ENCODE measurements at regions not wholly inside any gene's neighbourhood (a gene's known extent, or its start where the extent isn't known, plus 50 kb on each side); places are given as distances from the start of the nearest gene placed in this dataset.

DNA sequence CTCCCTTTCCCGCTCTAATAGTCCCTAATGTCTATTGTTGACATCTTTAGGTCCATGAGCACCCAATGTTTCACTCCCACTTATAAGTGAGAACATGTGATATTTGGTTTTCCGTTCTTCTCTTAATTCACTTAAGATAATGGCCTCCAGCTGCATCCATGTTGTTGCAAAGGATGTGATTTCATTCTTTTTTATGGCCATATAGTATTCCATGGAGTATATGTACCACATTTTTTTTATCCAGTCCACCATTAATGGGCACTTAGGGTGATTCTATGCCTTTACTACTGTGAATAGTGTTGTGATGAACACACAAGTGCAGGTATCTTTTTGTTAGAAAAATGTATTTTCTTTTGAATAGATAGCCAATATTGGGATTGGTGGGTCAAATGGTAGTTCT, 126.0 kb upstream of the RAB3GAP2 start:
- Histone ChIP-seq H3K27me3 (ENCODE audit: control insufficient read depth in 2 of 2, insufficient read depth in 1 of 2, low read length in 1 of 2) (no peaks in the 10 kb centered on the region), H3K27ac (ENCODE audit: low read depth in 1 of 2, low read length in 1 of 2) (no peak overlapping the region), H3K9me3 (ENCODE audit: control insufficient read depth in 2 of 2, insufficient read depth in 1 of 2, low read length in 1 of 2) (no peaks in the 10 kb centered on the region), H3K36me3 (ENCODE audit: control insufficient read depth in 2 of 2, insufficient read depth in 2 of 2, low read length in 1 of 2) (no peaks in the 10 kb centered on the region), H3K4me1 (ENCODE audit: control insufficient read depth in 2 of 2, insufficient read depth in 2 of 2, low read length in 2 of 2) (no peaks in the 10 kb centered on the region), H3K4me3 (ENCODE audit: low read length in 2 of 2) (no peak overlapping the region)
- 91% methylated on average over 2 of the region's 2 CpGs for WGBS
- no peak for DNase-seq (ENCODE audit: low read depth in 6 of 9, low spot score in 9 of 9)

DNA sequence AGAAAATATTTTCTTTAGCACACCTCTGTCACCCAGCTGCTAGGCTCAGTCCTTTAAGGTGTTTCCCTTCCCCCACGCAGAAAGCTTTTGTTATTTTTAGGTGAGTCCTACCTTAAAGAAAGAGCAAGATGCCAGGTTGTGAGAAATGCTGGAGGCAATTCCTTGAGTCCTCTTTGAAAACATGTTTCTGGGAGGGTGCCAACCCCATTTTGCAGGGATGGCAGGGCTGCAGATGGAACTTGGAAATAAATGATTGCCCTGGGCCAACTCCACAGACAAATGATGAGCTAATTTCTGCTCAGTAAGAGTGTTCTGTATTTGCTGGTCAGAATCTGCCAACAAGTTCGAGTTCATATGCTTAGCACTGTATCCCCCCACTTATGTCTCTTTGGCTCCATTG, 119.2 kb upstream of the RAB3GAP2 start:
- H3K9me3 ChIP-seq (ENCODE audit: control insufficient read depth in 2 of 2, insufficient read depth in 1 of 2, low read length in 1 of 2): no peaks in the 10 kb centered on the region
- no peak overlapping the region for H3K4me3 ChIP-seq (ENCODE audit: low read length in 2 of 2)
- 83% methylated on average over 2 of the region's 2 CpGs for WGBS

DNA sequence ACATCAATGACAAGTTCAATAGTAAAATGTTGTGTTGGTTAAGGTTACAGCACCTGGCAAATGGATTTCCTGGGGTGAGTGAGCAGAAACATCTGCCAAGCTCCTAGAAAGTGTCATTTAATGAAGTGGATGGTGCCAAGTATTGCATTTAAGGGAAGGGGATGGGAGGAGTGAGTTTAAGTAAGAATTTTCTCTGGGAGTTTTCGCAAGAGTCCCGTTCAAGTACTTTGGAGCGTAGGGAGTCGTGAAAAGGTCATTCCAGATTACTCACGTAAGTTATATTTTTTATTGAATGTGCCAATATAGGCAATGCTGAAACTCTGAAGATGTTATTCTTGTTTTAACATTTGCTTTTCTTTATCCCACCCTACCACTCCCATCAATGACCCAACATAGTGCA, 117.4 kb upstream of the RAB3GAP2 start:
- 96% methylated on average over 5 of the region's 5 CpGs for WGBS
- Histone ChIP-seq H3K27me3 (ENCODE audit: control insufficient read depth in 2 of 2, insufficient read depth in 1 of 2, low read length in 1 of 2) (no peaks in the 10 kb centered on the region), H3K4me3 (ENCODE audit: low read length in 2 of 2) (no peak overlapping the region), H3K27ac (ENCODE audit: low read depth in 1 of 2, low read length in 1 of 2) (no peak overlapping the region), H3K36me3 (ENCODE audit: control insufficient read depth in 2 of 2, insufficient read depth in 2 of 2, low read length in 1 of 2) (no peaks in the 10 kb centered on the region), H3K9me3 (ENCODE audit: control insufficient read depth in 2 of 2, insufficient read depth in 1 of 2, low read length in 1 of 2) (no peaks in the 10 kb centered on the region), H3K4me1 (ENCODE audit: control insufficient read depth in 2 of 2, insufficient read depth in 2 of 2, low read length in 2 of 2) (no peaks in the 10 kb centered on the region)
- DNase-seq (ENCODE audit: low read depth in 6 of 9, low spot score in 9 of 9): no peak

More for the DNA sequence above, 119.2 kb upstream of the RAB3GAP2 start:
- no peaks in the 10 kb centered on the region for H3K27me3 ChIP-seq (ENCODE audit: control insufficient read depth in 2 of 2, insufficient read depth in 1 of 2, low read length in 1 of 2)
- no peaks in the 10 kb centered on the region for H3K36me3 ChIP-seq (ENCODE audit: control insufficient read depth in 2 of 2, insufficient read depth in 2 of 2, low read length in 1 of 2)
- DNase-seq (ENCODE audit: low read depth in 6 of 9, low spot score in 9 of 9): no peak
- H3K4me1 ChIP-seq (ENCODE audit: control insufficient read depth in 2 of 2, insufficient read depth in 2 of 2, low read length in 2 of 2): no peaks in the 10 kb centered on the region
- no peak overlapping the region for H3K27ac ChIP-seq (ENCODE audit: low read depth in 1 of 2, low read length in 1 of 2)

DNA sequence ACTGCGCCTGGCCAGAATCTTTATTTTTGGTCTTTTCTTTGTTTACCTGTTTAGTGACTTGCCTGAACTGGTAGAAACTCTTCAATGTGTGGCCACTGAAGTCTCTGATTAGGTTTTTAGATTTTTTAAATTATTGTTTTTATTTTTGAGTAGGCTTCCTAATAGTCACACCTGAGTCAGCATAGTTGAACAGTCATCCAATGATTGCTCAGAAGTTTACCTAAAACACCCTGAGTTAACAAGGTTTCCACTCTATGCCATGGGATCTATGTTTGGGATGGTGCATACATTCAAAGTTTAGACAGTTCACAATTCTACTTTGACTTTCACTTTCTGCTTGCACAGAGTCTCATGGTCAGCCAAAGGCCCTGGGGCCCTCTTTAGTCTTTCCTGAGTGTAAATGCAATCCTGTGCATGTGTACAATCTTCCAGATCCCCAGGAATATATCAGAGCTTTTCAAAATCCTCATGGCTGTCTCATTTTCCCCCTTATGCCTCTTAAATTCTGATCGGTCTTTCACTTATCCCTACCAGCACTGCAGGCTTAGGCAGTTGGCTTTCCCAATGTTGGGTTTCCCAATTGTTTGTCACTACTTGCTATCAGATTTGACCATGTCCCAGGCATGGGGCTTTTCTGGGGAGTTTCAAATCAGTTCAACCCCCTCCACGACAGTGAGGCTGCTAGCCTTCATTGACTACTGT, 114.4 kb upstream of the RAB3GAP2 start:
- 62% methylated on average over 3 of the region's 3 CpGs for WGBS
- H3K27me3 ChIP-seq (ENCODE audit: control insufficient read depth in 2 of 2, insufficient read depth in 1 of 2, low read length in 1 of 2): no peaks in the 10 kb centered on the region
- no peaks in the 10 kb centered on the region for H3K4me1 ChIP-seq (ENCODE audit: control insufficient read depth in 2 of 2, insufficient read depth in 2 of 2, low read length in 2 of 2)
- no peaks in the 10 kb centered on the region for H3K36me3 ChIP-seq (ENCODE audit: control insufficient read depth in 2 of 2, insufficient read depth in 2 of 2, low read length in 1 of 2)
- no peak overlapping the region for H3K27ac ChIP-seq (ENCODE audit: low read depth in 1 of 2, low read length in 1 of 2)
- DNase-seq (ENCODE audit: low read depth in 6 of 9, low spot score in 9 of 9): no peak
- H3K9me3 ChIP-seq (ENCODE audit: control insufficient read depth in 2 of 2, insufficient read depth in 1 of 2, low read length in 1 of 2): no peaks in the 10 kb centered on the region
- no peak overlapping the region for H3K4me3 ChIP-seq (ENCODE audit: low read length in 2 of 2)

DNA sequence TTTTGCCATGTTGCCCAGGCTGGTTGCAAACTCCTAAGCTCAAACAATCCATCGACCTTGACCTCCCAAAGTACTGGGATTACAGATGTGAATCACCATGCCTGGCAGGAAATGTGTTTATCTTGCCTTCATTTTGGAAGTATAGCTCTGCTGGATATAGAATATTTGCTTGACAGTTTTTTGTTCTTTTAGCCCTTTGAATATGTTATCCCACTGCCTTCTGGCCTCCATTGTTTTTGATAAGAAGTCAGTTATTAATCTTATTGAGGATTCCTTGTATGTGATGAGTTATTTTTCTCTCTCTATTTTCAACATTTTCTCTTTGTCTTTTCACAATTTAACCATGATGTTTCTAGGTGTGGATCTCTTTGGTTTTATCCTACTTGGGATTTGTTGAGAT, 112.9 kb upstream of the RAB3GAP2 start:
- DNase-seq (ENCODE audit: low read depth in 6 of 9, low spot score in 9 of 9): no peak
- Histone ChIP-seq H3K27me3 (ENCODE audit: control insufficient read depth in 2 of 2, insufficient read depth in 1 of 2, low read length in 1 of 2) (no peaks in the 10 kb centered on the region), H3K9me3 (ENCODE audit: control insufficient read depth in 2 of 2, insufficient read depth in 1 of 2, low read length in 1 of 2) (no peaks in the 10 kb centered on the region), H3K4me1 (ENCODE audit: control insufficient read depth in 2 of 2, insufficient read depth in 2 of 2, low read length in 2 of 2) (no peaks in the 10 kb centered on the region), H3K4me3 (ENCODE audit: low read length in 2 of 2) (no peak overlapping the region), H3K36me3 (ENCODE audit: control insufficient read depth in 2 of 2, insufficient read depth in 2 of 2, low read length in 1 of 2) (no peaks in the 10 kb centered on the region), H3K27ac (ENCODE audit: low read depth in 1 of 2, low read length in 1 of 2) (no peak overlapping the region)
- WGBS: 93% methylated on average over 1 of the region's 1 CpG

DNA sequence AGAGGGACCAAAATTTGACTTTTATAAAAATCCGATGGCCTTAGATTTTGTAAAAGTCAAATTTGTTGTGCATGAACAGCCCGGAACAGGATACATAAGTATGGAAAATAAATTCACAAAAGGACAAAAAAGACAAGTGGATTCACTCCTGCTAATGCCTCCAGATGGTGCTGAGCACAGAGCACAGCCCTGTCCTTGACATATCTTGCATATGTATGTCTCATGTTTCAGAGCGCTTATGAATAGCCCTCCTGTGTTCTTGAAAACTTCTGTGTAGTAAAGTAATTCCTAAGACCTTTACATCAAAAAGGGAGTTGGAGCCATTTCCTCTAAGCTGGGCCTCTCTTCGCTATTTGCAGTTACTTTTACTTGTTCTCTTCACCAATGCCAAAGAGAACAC, 110.7 kb upstream of the RAB3GAP2 start:
- H3K4me3 ChIP-seq (ENCODE audit: low read length in 2 of 2): no peak overlapping the region
- H3K4me1 ChIP-seq (ENCODE audit: control insufficient read depth in 2 of 2, insufficient read depth in 2 of 2, low read length in 2 of 2): no peaks in the 10 kb centered on the region
- H3K27me3 ChIP-seq (ENCODE audit: control insufficient read depth in 2 of 2, insufficient read depth in 1 of 2, low read length in 1 of 2): no peaks in the 10 kb centered on the region
- no peak for DNase-seq (ENCODE audit: low read depth in 6 of 9, low spot score in 9 of 9)
- no peak overlapping the region for H3K27ac ChIP-seq (ENCODE audit: low read depth in 1 of 2, low read length in 1 of 2)
- 69% methylated on average over 4 of the region's 4 CpGs for WGBS
- no peaks in the 10 kb centered on the region for H3K9me3 ChIP-seq (ENCODE audit: control insufficient read depth in 2 of 2, insufficient read depth in 1 of 2, low read length in 1 of 2)
- H3K36me3 ChIP-seq (ENCODE audit: control insufficient read depth in 2 of 2, insufficient read depth in 2 of 2, low read length in 1 of 2): no peaks in the 10 kb centered on the region

DNA sequence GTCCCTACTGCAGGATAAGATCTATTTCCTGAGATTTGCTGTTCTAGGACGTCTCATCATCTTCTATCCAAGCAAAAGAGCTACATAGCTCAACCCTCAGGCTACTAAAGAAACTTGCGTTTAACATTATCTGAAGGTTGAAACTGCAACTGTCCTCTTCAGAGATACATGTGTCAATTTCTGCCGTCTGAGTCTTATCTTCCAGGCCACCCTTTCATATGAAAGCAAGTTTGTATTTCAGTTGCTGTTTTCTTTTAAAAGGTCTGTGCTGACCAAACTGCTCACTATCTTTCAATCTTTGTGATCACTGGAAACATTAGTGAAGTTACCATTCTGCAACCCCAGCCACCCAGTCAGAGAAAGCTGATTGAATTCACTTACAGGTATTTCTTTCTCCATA, 108.6 kb upstream of the RAB3GAP2 start:
- 86% methylated on average over 3 of the region's 3 CpGs for WGBS
- H3K27me3 ChIP-seq (ENCODE audit: control insufficient read depth in 2 of 2, insufficient read depth in 1 of 2, low read length in 1 of 2): no peaks in the 10 kb centered on the region
- no peak overlapping the region for H3K4me3 ChIP-seq (ENCODE audit: low read length in 2 of 2)

DNA sequence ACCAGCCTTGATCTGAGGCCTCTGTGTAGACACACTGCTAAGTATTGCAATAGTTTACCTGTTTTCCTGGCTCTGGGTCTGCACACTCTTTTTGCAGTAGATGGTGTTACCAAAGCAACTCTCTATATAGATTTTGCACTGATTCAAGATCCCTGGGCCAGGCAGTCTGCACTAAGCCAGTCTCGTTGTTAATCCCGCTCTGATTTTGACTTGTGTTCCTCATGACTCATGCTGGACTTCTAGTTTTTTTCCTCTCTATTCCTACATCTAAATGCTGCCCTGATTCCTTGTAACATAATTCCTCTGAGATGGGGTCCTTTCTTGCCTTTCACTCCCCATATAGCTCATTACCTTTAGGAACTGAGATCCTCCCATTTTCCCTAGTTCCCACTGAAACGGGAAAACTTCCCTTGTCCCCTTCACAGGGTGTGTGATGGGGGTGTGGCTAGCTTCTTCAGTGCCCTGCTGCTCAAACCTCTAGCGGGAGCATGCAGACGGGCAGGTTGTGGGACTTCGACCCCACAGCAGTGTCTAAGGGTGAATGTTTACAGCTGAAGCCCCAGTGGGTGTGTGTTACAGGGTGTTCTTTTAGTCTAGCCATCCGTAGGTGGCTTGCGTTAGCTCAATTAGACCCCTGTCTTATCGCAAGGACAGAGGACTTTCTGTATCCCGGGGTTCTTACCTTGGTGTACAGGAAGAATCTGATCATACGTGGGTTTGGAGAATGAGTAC, 106.5 kb upstream of the RAB3GAP2 start:
- Histone ChIP-seq H3K27ac (ENCODE audit: low read depth in 1 of 2, low read length in 1 of 2) (no peak overlapping the region), H3K36me3 (ENCODE audit: control insufficient read depth in 2 of 2, insufficient read depth in 2 of 2, low read length in 1 of 2) (no peaks in the 10 kb centered on the region), H3K4me3 (ENCODE audit: low read length in 2 of 2) (no peak overlapping the region), H3K9me3 (ENCODE audit: control insufficient read depth in 2 of 2, insufficient read depth in 1 of 2, low read length in 1 of 2) (no peaks in the 10 kb centered on the region), H3K27me3 (ENCODE audit: control insufficient read depth in 2 of 2, insufficient read depth in 1 of 2, low read length in 1 of 2) (no peaks in the 10 kb centered on the region), H3K4me1 (ENCODE audit: control insufficient read depth in 2 of 2, insufficient read depth in 2 of 2, low read length in 2 of 2) (no peaks in the 10 kb centered on the region)
- no peak for DNase-seq (ENCODE audit: low read depth in 6 of 9, low spot score in 9 of 9)
- WGBS: 87% methylated on average over 11 of the region's 11 CpGs

More for the DNA sequence above, 108.6 kb upstream of the RAB3GAP2 start:
- no peaks in the 10 kb centered on the region for H3K4me1 ChIP-seq (ENCODE audit: control insufficient read depth in 2 of 2, insufficient read depth in 2 of 2, low read length in 2 of 2)
- DNase-seq (ENCODE audit: low read depth in 6 of 9, low spot score in 9 of 9): no peak
- no peak overlapping the region for H3K27ac ChIP-seq (ENCODE audit: low read depth in 1 of 2, low read length in 1 of 2)
- no peaks in the 10 kb centered on the region for H3K9me3 ChIP-seq (ENCODE audit: control insufficient read depth in 2 of 2, insufficient read depth in 1 of 2, low read length in 1 of 2)
- no peaks in the 10 kb centered on the region for H3K36me3 ChIP-seq (ENCODE audit: control insufficient read depth in 2 of 2, insufficient read depth in 2 of 2, low read length in 1 of 2)

DNA sequence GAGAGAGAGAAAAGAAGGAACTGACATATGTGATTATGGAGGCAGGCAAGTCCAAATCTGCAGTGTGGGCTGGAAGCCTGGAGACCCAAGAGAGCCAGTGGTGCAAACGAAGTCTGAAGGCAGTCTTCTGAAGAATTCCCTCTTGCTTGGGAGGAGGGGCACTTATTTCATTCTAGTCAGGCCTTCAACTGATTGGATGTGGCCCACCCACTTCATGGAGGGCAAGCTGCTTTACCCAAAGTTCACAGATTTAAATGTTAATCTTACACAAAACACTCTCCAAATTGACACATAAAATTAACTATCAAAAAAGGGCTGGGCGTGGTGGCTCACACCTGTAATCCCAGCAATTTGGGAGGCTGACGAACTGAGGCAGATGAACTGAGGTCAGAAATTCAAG, 103.5 kb upstream of the RAB3GAP2 start:
- no peak overlapping the region for H3K27ac ChIP-seq (ENCODE audit: low read depth in 1 of 2, low read length in 1 of 2)
- no peaks in the 10 kb centered on the region for H3K9me3 ChIP-seq (ENCODE audit: control insufficient read depth in 2 of 2, insufficient read depth in 1 of 2, low read length in 1 of 2)
- H3K27me3 ChIP-seq (ENCODE audit: control insufficient read depth in 2 of 2, insufficient read depth in 1 of 2, low read length in 1 of 2): no peaks in the 10 kb centered on the region
- H3K4me1 ChIP-seq (ENCODE audit: control insufficient read depth in 2 of 2, insufficient read depth in 2 of 2, low read length in 2 of 2): no peaks in the 10 kb centered on the region
- 85% methylated on average over 3 of the region's 3 CpGs for WGBS
- no peak for DNase-seq (ENCODE audit: low read depth in 6 of 9, low spot score in 9 of 9)
- no peaks in the 10 kb centered on the region for H3K36me3 ChIP-seq (ENCODE audit: control insufficient read depth in 2 of 2, insufficient read depth in 2 of 2, low read length in 1 of 2)
- no peak overlapping the region for H3K4me3 ChIP-seq (ENCODE audit: low read length in 2 of 2)

All from thymus (tissue), 11 donors.